ENCODE measurements at regions not wholly inside any gene's neighbourhood (a gene's known extent, or its start where the extent isn't known, plus 50 kb on each side); places are given as distances from the start of the nearest gene placed in this dataset.

GRCh38 chr2:215579809-215580208, 143.9 kb upstream of the FN1 start:
- no peak for TF ChIP-seq CTCF (IDR thresholded peaks at IDR 0.05)
- no peak for TF ChIP-seq POLR2A (IDR thresholded peaks at IDR 0.05)
- intact Hi-C loops (cut with DNase I), result no loop called here
- 39 to 71% methylated on average over 3 of the region's 3 CpGs for WGBS, 2 donors
- H3K4me3 ChIP-seq, result no peak overlapping the region
- DNase-seq (peak in 1 of 4 donors; percentile 7), ATAC-seq (peak; percentile 45)
- H3K9me3 ChIP-seq, result no peaks in the 10 kb centered on the region
- H3K4me1 ChIP-seq, result no peaks in the 10 kb centered on the region
- no peaks in the 10 kb centered on the region for H3K27me3 ChIP-seq
- H3K36me3 ChIP-seq (replicated peaks in 1 of 2; ENCODE audit: insufficient read depth in 1 of 2, low read depth in 2 of 2), result no peaks in the 10 kb centered on the region
- H3K27ac ChIP-seq, result no peak overlapping the region

- intact Hi-C loops (cut with DNase I), result no loop called here
- H3K27me3 ChIP-seq, result no peaks in the 10 kb centered on the region
- no peak overlapping the region for H3K4me3 ChIP-seq
- TF ChIP-seq CTCF (IDR thresholded peaks at IDR 0.05), result no peak
- TF ChIP-seq POLR2A (IDR thresholded peaks at IDR 0.05), result no peak
- no peak for DNase-seq
- no peak overlapping the region for H3K27ac ChIP-seq
- H3K36me3 ChIP-seq (replicated peaks in 1 of 2; ENCODE audit: insufficient read depth in 1 of 2, low read depth in 2 of 2), result no peaks in the 10 kb centered on the region
- no peaks in the 10 kb centered on the region for H3K4me1 ChIP-seq
- H3K9me3 ChIP-seq, result no peaks in the 10 kb centered on the region
- ATAC-seq, result no peak
Observed at GRCh38 chr2:215577356-215577755, 141.5 kb upstream of the FN1 start.

GRCh38 chr2:215576572-215576971, 140.7 kb upstream of the FN1 start:
- no peaks in the 10 kb centered on the region for H3K4me1 ChIP-seq
- no peaks in the 10 kb centered on the region for H3K9me3 ChIP-seq
- H3K36me3 ChIP-seq (replicated peaks in 1 of 2; ENCODE audit: insufficient read depth in 1 of 2, low read depth in 2 of 2), result no peaks in the 10 kb centered on the region
- H3K27me3 ChIP-seq, result no peaks in the 10 kb centered on the region
- 70 to 84% methylated on average over 3 of the region's 3 CpGs for WGBS, 2 donors
- intact Hi-C loops (cut with DNase I), result no loop called here
- DNase-seq, result no peak
- ATAC-seq, result no peak
- H3K4me3 ChIP-seq, result no peak overlapping the region
- TF ChIP-seq POLR2A (IDR thresholded peaks at IDR 0.05) (no peak), CTCF (IDR thresholded peaks at IDR 0.05) (no peak)
- no peak overlapping the region for H3K27ac ChIP-seq

- no peaks in the 10 kb centered on the region for H3K9me3 ChIP-seq
- H3K36me3 ChIP-seq (replicated peaks in 1 of 2; ENCODE audit: insufficient read depth in 1 of 2, low read depth in 2 of 2), result no peaks in the 10 kb centered on the region
- no peak for DNase-seq
- no peak for ATAC-seq
- H3K27me3 ChIP-seq, result no peaks in the 10 kb centered on the region
- H3K4me3 ChIP-seq, result no peak overlapping the region
- intact Hi-C loops (cut with DNase I), result no loop called here
- no peak for TF ChIP-seq CTCF (IDR thresholded peaks at IDR 0.05)
- TF ChIP-seq POLR2A (IDR thresholded peaks at IDR 0.05), result no peak
- no peak overlapping the region for H3K27ac ChIP-seq
- H3K4me1 ChIP-seq, result no peaks in the 10 kb centered on the region
Observed at GRCh38 chr2:215573496-215573895, 137.6 kb upstream of the FN1 start.

GRCh38 chr2:215572341-215572848, 136.5 kb upstream of the FN1 start:
- ATAC-seq, result no peak
- DNase-seq, result no peak
- Histone ChIP-seq H3K36me3 (replicated peaks in 1 of 2; ENCODE audit: insufficient read depth in 1 of 2, low read depth in 2 of 2) (no peaks in the 10 kb centered on the region), H3K4me3 (no peak overlapping the region), H3K27ac (no peak overlapping the region), H3K9me3 (no peaks in the 10 kb centered on the region), H3K4me1 (no peaks in the 10 kb centered on the region), H3K27me3 (no peaks in the 10 kb centered on the region)
- TF ChIP-seq CTCF (IDR thresholded peaks at IDR 0.05), result no peak
- TF ChIP-seq POLR2A (IDR thresholded peaks at IDR 0.05), result no peak
- 20 to 26% methylated on average over 2 of the region's 2 CpGs for WGBS, 2 donors
- intact Hi-C loops (cut with DNase I), result no loop called here

Data from body of pancreas (tissue), 4 donors.